H1 (cell line): ENCODE measurements at regions not wholly inside any gene's neighbourhood (a gene's known extent, or its start where the extent isn't known, plus 50 kb on each side); places are given as distances from the start of the nearest gene placed in this dataset.

ENCODE experiments used
- CTCF ChIA-PET: fragments of 300-600 bp; sonication (Branson Sonifier 250); formaldehyde crosslinking; loops from one replicate; lab custom pipeline; 2021; ENCODE audit not compliant: partially characterized antibody; lab: Charles Lee
- POLR2A ChIA-PET: fragments of 300-600 bp; sonication (Branson Sonifier 250); formaldehyde crosslinking; loops from one replicate; lab custom pipeline; 2021; ENCODE audit warnings: inconsistent platforms; ENCODE audit not compliant: partially characterized antibody; lab: Charles Lee
- DNase-seq, 2 experiments: peaks; one replicate each; pipeline versions ENCODE4 v3.0.0 to v3.0.0-alpha.2; 2010 to 2022; ENCODE audit warnings: low spot score in 2 of 2, low read depth in 1 of 2, mixed read lengths in 1 of 2
- FAIRE-seq: peaks from 2 replicates; lab custom pipeline; 2011; peaks lifted over from hg19 to GRCh38; lab: Jason Lieb, UNC
- H2AFZ ChIP-seq: 2 replicates; pipeline ENCODE4 v1.8.1; 2012; ENCODE audit warnings: low read length, inconsistent platforms
- H2AK5ac ChIP-seq: 2 replicates; pipeline ENCODE4 v1.6.1; 2013; ENCODE audit warnings: low read depth, low read length
- H2BK120ac ChIP-seq: replicated peaks from 2 replicates; pipeline ENCODE3; 2013; ENCODE audit warnings: low read depth, low read length, inconsistent platforms
- H2BK12ac ChIP-seq: 2 replicates; pipeline ENCODE4 v1.6.1; 2013; ENCODE audit warnings: low read depth, low read length
- H2BK15ac ChIP-seq: 2 replicates; pipeline ENCODE4 v1.6.1; 2013; ENCODE audit warnings: low read length
- H2BK20ac ChIP-seq: 2 replicates; pipeline ENCODE4 v1.6.1; 2013; ENCODE audit warnings: low read length
- H2BK5ac ChIP-seq: 2 replicates; pipeline ENCODE4 v1.6.1; 2013; ENCODE audit warnings: low read depth, low read length
- H3K14ac ChIP-seq: 2 replicates; pipeline ENCODE4 v1.6.1; 2013; ENCODE audit warnings: inconsistent platforms; ENCODE audit not compliant: insufficient read length
- H3K18ac ChIP-seq: 2 replicates; pipeline ENCODE4 v1.6.1; 2013; ENCODE audit warnings: low read length; ENCODE audit errors: extremely low read depth
- H3K23ac ChIP-seq: 2 replicates; pipeline ENCODE4 v1.6.1; 2013; ENCODE audit warnings: inconsistent platforms; ENCODE audit not compliant: insufficient read length
- H3K23me2 ChIP-seq: 2 replicates; pipeline ENCODE4 v1.6.1; 2013; ENCODE audit warnings: low read depth, low read length
- H3K27ac ChIP-seq: 2 replicates; pipeline ENCODE4 v1.6.1; 2011; ENCODE audit warnings: low read depth, low read length, inconsistent platforms
- H3K27me3 ChIP-seq, 4 experiments: replicated peaks in 1 of 4; 1 replicate in 1 of 4; 2 replicates in 3 of 4; pipeline versions ENCODE4 v1.6.1 to v1.8.1; 2011 to 2013; ENCODE audit warnings: low read length in 3 of 4, mild to moderate bottlenecking in 3 of 4, inconsistent platforms in 2 of 4, mixed read lengths in 2 of 4, moderate library complexity in 1 of 4; ENCODE audit not compliant: control insufficient read depth in 3 of 4, insufficient read depth in 3 of 4; ENCODE audit errors: extremely low read depth in 1 of 4
- H3K36me3 ChIP-seq, 4 experiments: 2 replicates each; pipeline versions ENCODE4 v1.6.1 to v1.8.1; 2011 to 2013; ENCODE audit warnings: mild to moderate bottlenecking in 4 of 4, low read length in 3 of 4, moderate library complexity in 2 of 4, control low read depth in 1 of 4, inconsistent platforms in 1 of 4; ENCODE audit not compliant: insufficient read depth in 4 of 4, control insufficient read depth in 2 of 4
- H3K4ac ChIP-seq: replicated peaks from 2 replicates; pipeline ENCODE3; 2013; ENCODE audit warnings: low read length, low read depth, mixed read lengths, inconsistent platforms; ENCODE audit not compliant: insufficient read length
- H3K4me1 ChIP-seq, 4 experiments: replicated peaks in 1 of 4; 1 replicate in 1 of 4; 2 replicates in 3 of 4; pipeline versions ENCODE4 v1.6.1 to v1.8.1; 2011 to 2013; ENCODE audit warnings: low read length in 3 of 4, inconsistent platforms in 2 of 4, mixed read lengths in 1 of 4; ENCODE audit not compliant: insufficient read depth in 4 of 4, control insufficient read depth in 3 of 4
- H3K4me2 ChIP-seq, 2 experiments: 2 replicates each; pipeline versions ENCODE4 v1.6.1 to v1.8.1; 2011 to 2013; ENCODE audit warnings: low read depth in 2 of 2, low read length in 2 of 2, control low read depth in 1 of 2, inconsistent platforms in 1 of 2, mild to moderate bottlenecking in 1 of 2; ENCODE audit not compliant: insufficient read depth in 1 of 2
- H3K4me3 ChIP-seq, 4 experiments: fragments of 200-600, 300-600 bp in 1 of 4; sonication (generic), shearing (Covaris generic), sonication (Bioruptor Twin) in 1 of 4; 2 replicates each; pipeline versions ENCODE4 v1.5.1 to v1.8.1; 2011 to 2016; ENCODE audit warnings: low read length in 4 of 4, low read depth in 3 of 4, control low read depth in 2 of 4, inconsistent platforms in 2 of 4, mild to moderate bottlenecking in 2 of 4, mixed read lengths in 1 of 4, moderate library complexity in 1 of 4; ENCODE audit not compliant: insufficient read depth in 2 of 4; ENCODE audit errors: extremely low read depth in 1 of 4
- H3K56ac ChIP-seq: replicated peaks from 2 replicates; pipeline ENCODE3; 2013; ENCODE audit warnings: low read depth, mild to moderate bottlenecking, mixed read lengths, low read length, inconsistent platforms; ENCODE audit not compliant: insufficient read length
- H3K79me1 ChIP-seq: 2 replicates; pipeline ENCODE4 v1.6.1; 2013; ENCODE audit warnings: low read depth, low read length, control low read depth
- H3K79me2 ChIP-seq, 2 experiments: 2 replicates each; pipeline versions ENCODE4 v1.6.1 to v1.8.1; 2012 to 2013; ENCODE audit warnings: low read length in 2 of 2, mild to moderate bottlenecking in 2 of 2, inconsistent platforms in 1 of 2; ENCODE audit not compliant: insufficient read depth in 2 of 2, control insufficient read depth in 1 of 2
- H3K9ac ChIP-seq, 4 experiments: replicated peaks in 1 of 4; 1 replicate in 1 of 4; 2 replicates in 3 of 4; pipeline versions ENCODE4 v1.6.1 to v1.8.1; 2011 to 2013; ENCODE audit warnings: low read depth in 3 of 4, low read length in 3 of 4, control low read depth in 2 of 4, mild to moderate bottlenecking in 2 of 4, moderate library complexity in 2 of 4, inconsistent platforms in 1 of 4; ENCODE audit errors: extremely low read depth in 1 of 4
- H3K9me3 ChIP-seq, 2 experiments: 2 replicates each; pipeline versions ENCODE4 v1.6.1 to v1.8.1; 2012 to 2013; ENCODE audit warnings: mild to moderate bottlenecking in 2 of 2, moderate library complexity in 2 of 2, control low read depth in 1 of 2, inconsistent platforms in 1 of 2, low read depth in 1 of 2, low read length in 1 of 2, mixed read lengths in 1 of 2; ENCODE audit not compliant: insufficient read depth in 2 of 2
- H4K20me1 ChIP-seq, 2 experiments: replicated peaks in 1 of 2; 2 replicates each; pipeline versions ENCODE3 to v1.8.1; 2011 to 2013; ENCODE audit warnings: inconsistent platforms in 2 of 2, low read length in 2 of 2, mild to moderate bottlenecking in 1 of 2; ENCODE audit not compliant: insufficient read depth in 2 of 2, control insufficient read depth in 1 of 2
- H4K5ac ChIP-seq: 2 replicates; pipeline ENCODE4 v1.6.1; 2013; ENCODE audit warnings: low read length, low read depth, mixed read lengths, inconsistent platforms; ENCODE audit not compliant: insufficient read length
- H4K8ac ChIP-seq: 2 replicates; pipeline ENCODE4 v1.8.0; 2013; ENCODE audit warnings: mild to moderate bottlenecking, moderate library complexity, low read length, inconsistent platforms; ENCODE audit not compliant: insufficient read depth; ENCODE audit errors: extremely low read depth
- H4K91ac ChIP-seq: replicated peaks from 2 replicates; pipeline ENCODE3; 2013; ENCODE audit warnings: low read length, mixed read lengths, inconsistent platforms; ENCODE audit not compliant: insufficient read length
- ATF3 ChIP-seq: IDR thresholded peaks from 2 replicates; pipeline ENCODE4 v1.6.1; 2011; ENCODE audit warnings: low read depth, mild to moderate bottlenecking, low read length; ENCODE audit not compliant: insufficient read depth
- BCL11A ChIP-seq, 2 experiments: IDR thresholded peaks; one replicate each; pipeline ENCODE4 v1.6.1; 2011; ENCODE audit warnings: low read depth in 2 of 2, low read length in 2 of 2, mild to moderate bottlenecking in 2 of 2
- CTBP2 ChIP-seq: IDR thresholded peaks from 2 replicates; pipeline ENCODE4 v1.7.0; 2011; ENCODE audit warnings: borderline replicate concordance, mild to moderate bottlenecking, moderate library complexity, mixed read lengths, low read length; ENCODE audit not compliant: insufficient read depth, insufficient read length
- KDM1A ChIP-seq: fragments of 200-600, 300-600 bp; sonication (generic); IDR thresholded peaks from 2 replicates; pipeline ENCODE4 v1.7.1; 2016; ENCODE audit warnings: mild to moderate bottlenecking, low read length, borderline replicate concordance
- NANOG ChIP-seq: IDR thresholded peaks from 2 replicates; pipeline ENCODE4 v1.6.1; 2011; ENCODE audit warnings: low read length, low read depth, mild to moderate bottlenecking, inconsistent platforms; ENCODE audit not compliant: insufficient read depth, poor library complexity, severe bottlenecking
- RAD21 ChIP-seq, 2 experiments: IDR thresholded peaks in 1 of 2; conservative IDR thresholded peaks in 1 of 2; 2 replicates each; pipeline ENCODE4 v1.6.1; 2011; ENCODE audit warnings: low read depth in 2 of 2, low read length in 2 of 2, improper control_type of control experiment in 1 of 2, inconsistent platforms in 1 of 2, mild to moderate bottlenecking in 1 of 2, moderate library complexity in 1 of 2
- RBBP5 ChIP-seq: IDR thresholded peaks from 2 replicates; pipeline ENCODE4 v1.7.1; 2012; ENCODE audit warnings: low read depth, mild to moderate bottlenecking, inconsistent platforms, low read length, moderate library complexity, borderline replicate concordance
- SAP30 ChIP-seq: fragments of 300-600 bp; sonication (generic); IDR thresholded peaks from 2 replicates; pipeline ENCODE4 v1.7.1; 2012; ENCODE audit warnings: low read length, moderate library complexity, mild to moderate bottlenecking, inconsistent platforms; ENCODE audit not compliant: insufficient read depth, insufficient replicate concordance
- SP4 ChIP-seq: IDR thresholded peaks from 2 replicates; pipeline ENCODE4 v1.6.1; 2012; ENCODE audit warnings: low read length, inconsistent platforms
- TAF7 ChIP-seq: optimal IDR thresholded peaks from 2 replicates; pipeline ENCODE3; 2011; ENCODE audit warnings: low read depth, mild to moderate bottlenecking, inconsistent platforms, low read length, moderate library complexity, borderline replicate concordance
- TBP ChIP-seq: IDR thresholded peaks from 2 replicates; pipeline ENCODE4 v1.6.1; 2011; ENCODE audit warnings: low read depth, low read length, improper control_type of control experiment
- WGBS, 2 experiments: shearing (Covaris generic) in 1 of 2; methylation state at CpG; one replicate each; pipeline versions ENCODE4 v1.1.6 to v1.1.7; 2013 to 2015; ENCODE audit warnings: low lambda C conversion rate in 2 of 2, mixed read lengths in 2 of 2, inconsistent platforms in 1 of 2, low coverage in 1 of 2, missing lambda C conversion rate in 1 of 2; ENCODE audit not compliant: insufficient replicate concordance in 2 of 2, insufficient coverage in 1 of 2, insufficient read length in 1 of 2; ENCODE audit errors: extremely low coverage in 1 of 2, missing lambda C conversion rate in 1 of 2; 5-methylcytosine and 5-hydroxymethylcytosine counted together

GRCh38 chr1:238466459-238466858, 575.7 kb upstream of the ZP4 start:
- ChIA-PET POLR2A (interaction anchor here (1.0 kb wide), 1 partner anchor 18 kb away, joined by 4 read pairs; no protein-coding TSS in a partner anchor), CTCF (interaction anchor here (0.6 to 1.5 kb wide), 2 partner anchors 229 to 602 kb away, joined by 3 to 5 read pairs; no protein-coding TSS in a partner anchor)
- H3K4me2 ChIP-seq: no peak overlapping the region
- no peak overlapping the region for H3K23ac ChIP-seq
- H2AFZ ChIP-seq: no peak overlapping the region
- no peak overlapping the region for H4K5ac ChIP-seq
- no peaks in the 10 kb centered on the region for H3K79me1 ChIP-seq
- no peak overlapping the region for H4K8ac ChIP-seq
- H3K79me2 ChIP-seq: no peaks in the 10 kb centered on the region
- DNase-seq (no peak), FAIRE-seq (no peak)
- no peak overlapping the region for H2AK5ac ChIP-seq
- no peak overlapping the region for H2BK120ac ChIP-seq
- no peaks in the 10 kb centered on the region; a peak in 1 of 4 replicates for H3K9me3 ChIP-seq
- TF ChIP-seq RBBP5 (no peak), TAF7 (no peak), SAP30 (no peak), SP4 (no peak), ATF3 (no peak), NANOG (no peak), RAD21 (IDR thresholded peaks at IDR 0.05 in 1 of 2, conservative IDR thresholded peaks at IDR 0.05 in 1 of 2; ENCODE audit: low read depth in 2 of 2, low read length in 2 of 2) (no peak), KDM1A (no peak), CTBP2 (no peak), BCL11A (IDR thresholded peaks at IDR 0.05; ENCODE audit: low read depth in 2 of 2, low read length in 2 of 2) (no peak), TBP (no peak)
- no peak overlapping the region for H2BK5ac ChIP-seq
- no peak overlapping the region for H2BK15ac ChIP-seq
- H3K27me3 ChIP-seq: no peaks in the 10 kb centered on the region
- H3K56ac ChIP-seq: no peak overlapping the region
- no peak overlapping the region for H3K18ac ChIP-seq
- no peak overlapping the region for H3K4ac ChIP-seq
- no peak overlapping the region for H4K91ac ChIP-seq
- no peaks in the 10 kb centered on the region for H3K36me3 ChIP-seq
- no peak overlapping the region for H2BK20ac ChIP-seq
- H2BK12ac ChIP-seq: no peak overlapping the region
- no peak overlapping the region for H3K9ac ChIP-seq
- 85% methylated on average over 5 of the region's 5 CpGs; no CpG with 5 or more reads in 1 of the 2 experiments for WGBS, 2 experiments
- no peaks in the 10 kb centered on the region for H3K4me1 ChIP-seq
- no peak overlapping the region for H3K4me3 ChIP-seq
- H3K27ac ChIP-seq: no peak overlapping the region
- H3K23me2 ChIP-seq: no peaks in the 10 kb centered on the region
- no peaks in the 10 kb centered on the region for H4K20me1 ChIP-seq
- no peak overlapping the region for H3K14ac ChIP-seq
